ENCODE measurements at regions not wholly inside any gene's neighbourhood (a gene's known extent, or its start where the extent isn't known, plus 50 kb on each side); places are given as distances from the start of the nearest gene placed in this dataset.
A peak's percentile ranks its signal among the peaks of the same experiment; 100 is the strongest.

DNA sequence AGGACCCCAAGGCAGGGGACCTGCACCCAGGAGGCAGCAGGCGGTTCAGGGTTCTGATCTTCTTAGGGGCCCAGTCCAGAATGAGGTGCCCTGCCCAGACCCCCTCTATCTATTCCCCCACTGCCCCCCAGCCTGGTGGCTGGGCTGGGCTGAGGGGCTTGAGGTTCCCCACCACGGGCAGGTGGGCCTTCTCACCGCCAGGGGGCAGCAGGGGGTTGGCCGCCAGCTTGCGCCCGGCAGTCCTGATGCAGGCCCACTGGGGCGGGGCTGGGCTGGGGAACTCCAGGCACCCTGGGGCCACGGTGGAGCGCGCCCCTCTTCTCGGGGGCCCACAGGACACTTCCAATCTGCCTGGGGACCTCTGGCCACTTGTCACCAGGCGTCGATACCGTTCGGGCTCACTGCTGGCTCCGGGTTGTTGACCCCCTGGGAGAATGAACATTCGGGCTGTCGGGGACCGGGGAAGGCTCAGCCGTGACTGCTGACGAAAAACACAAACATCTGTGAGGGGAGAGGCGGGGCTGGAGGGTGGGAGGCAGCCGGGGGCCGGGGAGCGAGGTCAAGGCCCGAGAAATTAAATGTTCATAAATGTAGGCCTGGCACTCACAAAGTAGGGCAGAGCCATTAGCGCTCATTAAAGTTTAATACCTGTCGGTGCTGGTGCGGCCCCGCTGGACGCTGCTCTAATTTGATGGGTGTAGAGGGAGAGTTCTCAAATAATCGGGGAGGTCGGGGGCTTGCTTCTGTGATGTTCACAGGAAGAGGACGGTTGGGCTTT lies 219.3 kb upstream of the GSE1 start:
- peaks cover 9% of the 10 kb centered on the region; the same call in 1 of the 2 replicates for H3K4me1 ChIP-seq (ENCODE audit: insufficient read depth, low read length)
- H2BK12ac ChIP-seq (ENCODE audit: insufficient read length, low read depth, low read length): no peak overlapping the region
- H3K27ac ChIP-seq (ENCODE audit: insufficient read length, low read depth, low read length): no peak overlapping the region
- no peak overlapping the region for H3K18ac ChIP-seq (ENCODE audit: insufficient read length, low read depth, low read length)
- H3T11ph ChIP-seq (ENCODE audit: low read length): no peak overlapping the region
- no peaks in the 10 kb centered on the region for H3K79me2 ChIP-seq (ENCODE audit: insufficient read depth, low read length)
- no peak overlapping the region for H4K8ac ChIP-seq (replicated peaks; ENCODE audit: insufficient read length, low read depth, low read length)
- H3K9me3 Mint-ChIP-seq: no peaks in the 10 kb centered on the region
- no peak overlapping the region for H3K4ac ChIP-seq (ENCODE audit: low read depth, low read length)
- no peak overlapping the region for H2BK120ac ChIP-seq (ENCODE audit: low read depth, low read length, poor library complexity, severe bottlenecking)
- no peak overlapping the region for H3K23ac ChIP-seq (ENCODE audit: insufficient read length, low read depth, low read length)
- no peaks in the 10 kb centered on the region for H4K20me1 ChIP-seq (ENCODE audit: control insufficient read depth, insufficient read depth, insufficient read length)
- no peak overlapping the region for H3K4me2 ChIP-seq (ENCODE audit: insufficient read depth, insufficient read length, low read length)
- H2BK15ac ChIP-seq (ENCODE audit: low read depth, low read length): no peak overlapping the region
- peak; percentile 76 for DNase-seq
- no peak overlapping the region for H4K91ac ChIP-seq (ENCODE audit: insufficient read length, low read depth, low read length)
- H3K79me1 ChIP-seq (ENCODE audit: insufficient read depth, low read depth, low read length, poor library complexity, severe bottlenecking): no peaks in the 10 kb centered on the region
- no peaks in the 10 kb centered on the region for H3K27me3 ChIP-seq (ENCODE audit: insufficient read depth, low read length)
- H3K36me3 Mint-ChIP-seq (ENCODE audit: insufficient read depth in 1 of 3, low read depth in 3 of 3): no peaks in the 10 kb centered on the region; a peak in 1 of 7 replicates
- no CpG with 5 or more reads among the region's 34 CpGs for WGBS (ENCODE audit: extremely low coverage, insufficient read length, low lambda C conversion rate)
- no peaks in the 10 kb centered on the region for H3K9me3 ChIP-seq (ENCODE audit: control insufficient read depth, low read depth, low read length)
- no peak overlapping the region for H2BK20ac ChIP-seq (ENCODE audit: low read depth, low read length, poor library complexity, severe bottlenecking)
- no peak overlapping the region for H2BK5ac ChIP-seq (ENCODE audit: insufficient read length, low read length)
- H4K5ac ChIP-seq (ENCODE audit: insufficient read length, low read depth, low read length): no peak overlapping the region
- H3K4me1 Mint-ChIP-seq: peaks cover 34 to 36% of the 10 kb centered on the region in 2 experiments
- H3K27me3 Mint-ChIP-seq (ENCODE audit: low read depth): peaks cover 12% of the 10 kb centered on the region
- no peak overlapping the region; a peak in 1 of 7 replicates for H3K27ac Mint-ChIP-seq
- H3K9ac ChIP-seq (ENCODE audit: extremely low read depth, insufficient read length, low read length): no peak overlapping the region
- no peak overlapping the region for H3K14ac ChIP-seq (ENCODE audit: insufficient read depth, low read length)
- H2AK5ac ChIP-seq (ENCODE audit: insufficient read length, low read length): no peak overlapping the region
- peak overlapping the region in 1 of 2 experiments; percentile 8; a peak in 1 of 5 replicates for H3K4me3 Mint-ChIP-seq
- H3K56ac ChIP-seq (ENCODE audit: insufficient read length, low read depth, low read length): no peak overlapping the region
- TF ChIP-seq, protein P1, sequence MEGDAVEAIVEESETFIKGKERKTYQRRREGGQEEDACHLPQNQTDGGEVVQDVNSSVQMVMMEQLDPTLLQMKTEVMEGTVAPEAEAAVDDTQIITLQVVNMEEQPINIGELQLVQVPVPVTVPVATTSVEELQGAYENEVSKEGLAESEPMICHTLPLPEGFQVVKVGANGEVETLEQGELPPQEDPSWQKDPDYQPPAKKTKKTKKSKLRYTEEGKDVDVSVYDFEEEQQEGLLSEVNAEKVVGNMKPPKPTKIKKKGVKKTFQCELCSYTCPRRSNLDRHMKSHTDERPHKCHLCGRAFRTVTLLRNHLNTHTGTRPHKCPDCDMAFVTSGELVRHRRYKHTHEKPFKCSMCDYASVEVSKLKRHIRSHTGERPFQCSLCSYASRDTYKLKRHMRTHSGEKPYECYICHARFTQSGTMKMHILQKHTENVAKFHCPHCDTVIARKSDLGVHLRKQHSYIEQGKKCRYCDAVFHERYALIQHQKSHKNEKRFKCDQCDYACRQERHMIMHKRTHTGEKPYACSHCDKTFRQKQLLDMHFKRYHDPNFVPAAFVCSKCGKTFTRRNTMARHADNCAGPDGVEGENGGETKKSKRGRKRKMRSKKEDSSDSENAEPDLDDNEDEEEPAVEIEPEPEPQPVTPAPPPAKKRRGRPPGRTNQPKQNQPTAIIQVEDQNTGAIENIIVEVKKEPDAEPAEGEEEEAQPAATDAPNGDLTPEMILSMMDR (conservative IDR thresholded peaks at IDR 0.05): peak; percentile 97
- no peaks in the 10 kb centered on the region for H3K23me2 ChIP-seq (ENCODE audit: insufficient read length, low read depth, low read length, poor library complexity, severe bottlenecking)
- no peak overlapping the region for H2AFZ ChIP-seq (ENCODE audit: low read length)

Data from H9 (cell line).